ENCODE measurements at regions not wholly inside any gene's neighbourhood (a gene's known extent, or its start where the extent isn't known, plus 50 kb on each side); places are given as distances from the start of the nearest gene placed in this dataset.
A peak's percentile ranks its signal among the peaks of the same experiment; 100 is the strongest.

GRCh38 chr11:112587664-112588063 lies 327.0 kb upstream of the PLET1 start:
- H3K9me3 Mint-ChIP-seq (ENCODE audit: low read depth) = no peaks in the 10 kb centered on the region
- TF ChIP-seq CTCF (IDR thresholded peaks at IDR 0.05) = no peak
- H3K27ac Mint-ChIP-seq (ENCODE audit: unreplicated experiment) = no peak overlapping the region

GRCh38 chr11:112588252-112588694 lies 327.6 kb upstream of the PLET1 start:
- TF ChIP-seq CTCF (IDR thresholded peaks at IDR 0.05) = peak; percentile 88
- Mint-ChIP-seq H3K4me1 (ENCODE audit: low read depth) (peaks cover 5% of the 10 kb centered on the region), H3K4me3 (ENCODE audit: unreplicated experiment) (no peak overlapping the region), H3K27ac (ENCODE audit: unreplicated experiment) (no peak overlapping the region), H3K27me3 (ENCODE audit: low read depth) (no peaks in the 10 kb centered on the region), H3K36me3 (ENCODE audit: low read depth) (peaks cover 2% of the 10 kb centered on the region), H3K9me3 (ENCODE audit: low read depth) (no peaks in the 10 kb centered on the region)
- no peak for DNase-seq (ENCODE audit: low spot score)

More at GRCh38 chr11:112587664-112588063, 327.0 kb upstream of the PLET1 start:
- peaks cover 5% of the 10 kb centered on the region for H3K4me1 Mint-ChIP-seq (ENCODE audit: low read depth)
- no peak for DNase-seq (ENCODE audit: low spot score)
- H3K27me3 Mint-ChIP-seq (ENCODE audit: low read depth) = no peaks in the 10 kb centered on the region
- H3K4me3 Mint-ChIP-seq (ENCODE audit: unreplicated experiment) = no peak overlapping the region
- H3K36me3 Mint-ChIP-seq (ENCODE audit: low read depth) = peaks cover 2% of the 10 kb centered on the region

- no peak for DNase-seq (ENCODE audit: low spot score)
Observed at GRCh38 chr11:112589155-112589554, 328.5 kb upstream of the PLET1 start.

GRCh38 chr11:112590764-112591163 lies 330.1 kb upstream of the PLET1 start:
- DNase-seq (ENCODE audit: low spot score) = no peak
- Mint-ChIP-seq H3K9me3 (ENCODE audit: low read depth) (peaks cover 8% of the 10 kb centered on the region), H3K4me1 (ENCODE audit: low read depth) (peaks cover 5% of the 10 kb centered on the region), H3K27ac (ENCODE audit: unreplicated experiment) (no peak overlapping the region), H3K36me3 (ENCODE audit: low read depth) (no peaks in the 10 kb centered on the region), H3K27me3 (ENCODE audit: low read depth) (no peaks in the 10 kb centered on the region), H3K4me3 (ENCODE audit: unreplicated experiment) (no peak overlapping the region)
- TF ChIP-seq CTCF (IDR thresholded peaks at IDR 0.05) = no peak

More at GRCh38 chr11:112589155-112589554, 328.5 kb upstream of the PLET1 start:
- H3K36me3 Mint-ChIP-seq (ENCODE audit: low read depth) = peaks cover 2% of the 10 kb centered on the region
- no peaks in the 10 kb centered on the region for H3K9me3 Mint-ChIP-seq (ENCODE audit: low read depth)
- no peak for TF ChIP-seq CTCF (IDR thresholded peaks at IDR 0.05)
- no peaks in the 10 kb centered on the region for H3K27me3 Mint-ChIP-seq (ENCODE audit: low read depth)
- no peak overlapping the region for H3K27ac Mint-ChIP-seq (ENCODE audit: unreplicated experiment)
- no peak overlapping the region for H3K4me3 Mint-ChIP-seq (ENCODE audit: unreplicated experiment)
- H3K4me1 Mint-ChIP-seq (ENCODE audit: low read depth) = peaks cover 5% of the 10 kb centered on the region

- Mint-ChIP-seq H3K4me1 (ENCODE audit: low read depth) (peaks cover 1% of the 10 kb centered on the region), H3K36me3 (ENCODE audit: low read depth) (no peaks in the 10 kb centered on the region), H3K9me3 (ENCODE audit: low read depth) (peaks cover 8% of the 10 kb centered on the region), H3K27ac (ENCODE audit: unreplicated experiment) (no peak overlapping the region), H3K27me3 (ENCODE audit: low read depth) (no peaks in the 10 kb centered on the region), H3K4me3 (ENCODE audit: unreplicated experiment) (no peak overlapping the region)
- no peak for DNase-seq (ENCODE audit: low spot score)
- no peak for TF ChIP-seq CTCF (IDR thresholded peaks at IDR 0.05)
Observed at GRCh38 chr11:112593440-112593839, 332.8 kb upstream of the PLET1 start.

All from chondrocyte (in vitro differentiated cells).